PC-9 (cell line): ENCODE measurements at regions not wholly inside any gene's neighbourhood (a gene's known extent, or its start where the extent isn't known, plus 50 kb on each side); places are given as distances from the start of the nearest gene placed in this dataset.
A peak's percentile ranks its signal among the peaks of the same experiment; 100 is the strongest.

Experiments used
- BruUV-seq: library from RNA; stranded (reverse); fragments of 400-500 nt; replicated peaks from 2 replicates; lab custom pipeline; 2021; lab: Mats Ljungman, UMichigan
- CTCF ChIA-PET: fragments of 300-600 bp; sonication (Branson Sonifier 250); formaldehyde crosslinking; loops from one replicate; lab custom pipeline; 2022; ENCODE audit warnings: antibody characterized with exemption; lab: Charles Lee
- POLR2A ChIA-PET: fragments of 300-600 bp; sonication (Branson Sonifier 250); formaldehyde crosslinking; loops from one replicate; lab custom pipeline; 2022; ENCODE audit warnings: antibody characterized with exemption; ENCODE audit not compliant: unreplicated experiment; lab: Charles Lee
- DNase-seq, 2 experiments: peaks; one replicate each; pipeline versions ENCODE4 v3.0.0 to v3.0.0-alpha.2; 2015 to 2022; ENCODE audit warnings: mixed read lengths in 1 of 2
- H2AFZ ChIP-seq: fragments of 200-600 bp; sonication (generic); 2 replicates; pipeline ENCODE4 v1.8.1; 2017; ENCODE audit warnings: antibody characterized with exemption
- H3F3A ChIP-seq: fragments of 200-600 bp; sonication (generic); 2 replicates; pipeline ENCODE4 v1.8.1; 2017; ENCODE audit warnings: antibody characterized with exemption, mild to moderate bottlenecking, low read depth; ENCODE audit not compliant: insufficient read depth
- H3K27ac ChIP-seq: fragments of 200-600 bp; sonication (generic); 2 replicates; pipeline ENCODE4 v1.6.1; 2016; ENCODE audit warnings: mixed run types
- H3K27me3 ChIP-seq: fragments of 200-600 bp; sonication (generic); 2 replicates; pipeline ENCODE4 v1.6.1; 2016; ENCODE audit warnings: low read depth, mixed run types; ENCODE audit not compliant: insufficient read depth
- H3K36me3 ChIP-seq: fragments of 200-600 bp; sonication (generic); 2 replicates; pipeline ENCODE4 v1.6.1; 2016; ENCODE audit warnings: low read depth, mixed run types
- H3K4me1 ChIP-seq: fragments of 200-600 bp; sonication (generic); replicated peaks from 2 replicates; pipeline ENCODE4 v1.6.1; 2016; ENCODE audit warnings: mixed run types; ENCODE audit not compliant: insufficient read depth
- H3K4me2 ChIP-seq: fragments of 200-600 bp; sonication (generic); 2 replicates; pipeline ENCODE4 v1.6.1; 2017; ENCODE audit warnings: mixed run types
- H3K4me3 ChIP-seq: fragments of 200-600 bp; sonication (generic); 2 replicates; pipeline ENCODE4 v1.6.1; 2016; ENCODE audit warnings: mixed run types
- H3K79me2 ChIP-seq: fragments of 200-600 bp; sonication (generic); 2 replicates; pipeline ENCODE4 v1.6.1; 2017; ENCODE audit warnings: low read depth, mixed run types
- H3K9me2 ChIP-seq: fragments of 200-600 bp; sonication (generic); 2 replicates; pipeline ENCODE4 v1.8.1; 2017; ENCODE audit warnings: mild to moderate bottlenecking; ENCODE audit not compliant: insufficient read depth
- H3K9me3 ChIP-seq: fragments of 200-600 bp; sonication (generic); 2 replicates; pipeline ENCODE4 v1.8.1; 2016; ENCODE audit warnings: low read depth; ENCODE audit not compliant: insufficient read depth
- H4K20me1 ChIP-seq: fragments of 200-600 bp; sonication (generic); 2 replicates; pipeline ENCODE4 v1.8.1; 2017; ENCODE audit not compliant: insufficient read depth
- EZH2 ChIP-seq: fragments of 200-600 bp; sonication (generic); IDR thresholded peaks from 2 replicates; pipeline ENCODE4 v1.8.0; 2017; ENCODE audit warnings: antibody characterized with exemption, low read depth
- intact Hi-C: fragments of 100-400 bp; cut with micrococcal nuclease; formaldehyde crosslinking; loops from one replicate; pipeline ENCODE4 v1.10.0; 2022; ENCODE audit not compliant: unreplicated experiment
- TF ChIP-seq, protein P1 (sequence below): fragments of 200-600 bp; sonication (generic); conservative IDR thresholded peaks from 2 replicates; pipeline ENCODE4 v1.6.1; 2017; ENCODE audit warnings: mixed run types, antibody characterized with exemption, mild to moderate bottlenecking, moderate library complexity

- no peak for TF ChIP-seq EZH2
- TF ChIP-seq, protein P1, sequence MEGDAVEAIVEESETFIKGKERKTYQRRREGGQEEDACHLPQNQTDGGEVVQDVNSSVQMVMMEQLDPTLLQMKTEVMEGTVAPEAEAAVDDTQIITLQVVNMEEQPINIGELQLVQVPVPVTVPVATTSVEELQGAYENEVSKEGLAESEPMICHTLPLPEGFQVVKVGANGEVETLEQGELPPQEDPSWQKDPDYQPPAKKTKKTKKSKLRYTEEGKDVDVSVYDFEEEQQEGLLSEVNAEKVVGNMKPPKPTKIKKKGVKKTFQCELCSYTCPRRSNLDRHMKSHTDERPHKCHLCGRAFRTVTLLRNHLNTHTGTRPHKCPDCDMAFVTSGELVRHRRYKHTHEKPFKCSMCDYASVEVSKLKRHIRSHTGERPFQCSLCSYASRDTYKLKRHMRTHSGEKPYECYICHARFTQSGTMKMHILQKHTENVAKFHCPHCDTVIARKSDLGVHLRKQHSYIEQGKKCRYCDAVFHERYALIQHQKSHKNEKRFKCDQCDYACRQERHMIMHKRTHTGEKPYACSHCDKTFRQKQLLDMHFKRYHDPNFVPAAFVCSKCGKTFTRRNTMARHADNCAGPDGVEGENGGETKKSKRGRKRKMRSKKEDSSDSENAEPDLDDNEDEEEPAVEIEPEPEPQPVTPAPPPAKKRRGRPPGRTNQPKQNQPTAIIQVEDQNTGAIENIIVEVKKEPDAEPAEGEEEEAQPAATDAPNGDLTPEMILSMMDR = no peak
- no peak overlapping the region for H3K4me3 ChIP-seq
- H3K79me2 ChIP-seq = no peaks in the 10 kb centered on the region
- ChIA-PET CTCF (no interaction called here), POLR2A (no interaction called here)
- H3K4me1 ChIP-seq = peaks cover 58% of the 10 kb centered on the region
- H3K9me2 ChIP-seq = no peaks in the 10 kb centered on the region
- no peak overlapping the region for H3K27ac ChIP-seq
- peaks cover 27% of the 10 kb centered on the region for H3F3A ChIP-seq
- no peaks in the 10 kb centered on the region for H3K36me3 ChIP-seq
- BruUV-seq = no TSS peak
- H3K27me3 ChIP-seq = no peaks in the 10 kb centered on the region
- no peak for DNase-seq
- H3K4me2 ChIP-seq = peak overlapping the region; percentile 35
- H4K20me1 ChIP-seq = no peaks in the 10 kb centered on the region
- no peak overlapping the region for H2AFZ ChIP-seq
- intact Hi-C loops = no loop called here
- H3K9me3 ChIP-seq = no peaks in the 10 kb centered on the region
Measured at GRCh38 chr17:49913226-49914095, 55.5 kb upstream of the DLX4 start.

DNA sequence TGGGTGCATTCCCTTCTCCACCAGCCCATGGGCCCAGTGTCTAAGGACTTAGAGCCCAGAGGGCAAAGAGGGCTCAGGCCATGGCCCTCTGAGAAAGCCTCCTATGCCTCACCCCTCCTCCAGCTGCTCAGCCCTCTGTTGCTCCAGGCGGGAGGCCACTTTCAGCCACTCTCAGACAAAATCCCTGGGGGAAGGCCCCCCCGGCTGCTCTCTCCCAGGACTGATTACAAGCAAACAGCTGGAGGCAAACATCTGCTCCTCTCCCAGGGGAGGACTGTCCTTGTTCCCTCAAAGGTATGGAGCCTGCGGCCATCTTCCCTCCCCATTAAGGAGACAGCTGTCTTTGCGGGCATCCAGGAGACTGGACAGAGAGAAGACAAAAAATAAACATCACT, 54.9 kb upstream of the DLX4 start:
- POLR2A ChIA-PET = no interaction called here

DNA sequence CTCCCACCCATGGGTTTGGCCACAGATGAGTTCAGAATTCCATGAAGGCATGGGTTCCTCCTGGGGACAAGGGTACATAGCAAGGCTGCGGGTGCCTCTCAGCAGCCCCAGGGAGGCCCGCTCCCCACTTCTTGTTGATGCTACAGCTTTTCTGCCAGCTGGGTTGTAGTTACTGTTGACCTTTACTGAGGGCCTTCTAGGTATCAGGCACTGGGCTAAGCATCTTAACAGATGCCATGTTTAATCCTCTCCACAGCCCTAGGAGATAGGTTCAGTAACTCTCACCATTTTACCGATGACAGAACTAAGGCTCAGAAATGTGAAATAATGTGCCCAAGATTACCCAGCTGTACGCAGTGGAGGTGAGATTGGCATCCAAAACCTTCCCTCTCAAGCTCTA, 54.3 kb upstream of the DLX4 start:
- POLR2A ChIA-PET = no interaction called here
- no peaks in the 10 kb centered on the region for H3K27me3 ChIP-seq
- H3F3A ChIP-seq = peaks cover 25% of the 10 kb centered on the region
- no peak overlapping the region for H3K4me3 ChIP-seq
- no peak for DNase-seq
- TF ChIP-seq EZH2 = no peak
- TF ChIP-seq, protein P1 = no peak
- no peaks in the 10 kb centered on the region for H3K9me3 ChIP-seq
- BruUV-seq = no TSS peak
- no peak overlapping the region for H3K27ac ChIP-seq
- no peak overlapping the region for H2AFZ ChIP-seq
- intact Hi-C loops = no loop called here
- H3K4me2 ChIP-seq = no peak overlapping the region
- CTCF ChIA-PET = interaction anchor here (0.6 kb wide), 1 partner anchor 28 kb away, joined by 11 read pairs; no protein-coding TSS in a partner anchor
- H3K79me2 ChIP-seq = no peaks in the 10 kb centered on the region
- no peaks in the 10 kb centered on the region for H3K36me3 ChIP-seq
- peaks cover 47% of the 10 kb centered on the region for H3K4me1 ChIP-seq
- no peaks in the 10 kb centered on the region for H4K20me1 ChIP-seq
- H3K9me2 ChIP-seq = no peaks in the 10 kb centered on the region

More for the DNA sequence above, 54.9 kb upstream of the DLX4 start:
- no peaks in the 10 kb centered on the region for H3K79me2 ChIP-seq
- DNase-seq = no peak
- H3K4me3 ChIP-seq = no peak overlapping the region
- no peaks in the 10 kb centered on the region for H3K9me3 ChIP-seq
- H3K27me3 ChIP-seq = no peaks in the 10 kb centered on the region
- peaks cover 53% of the 10 kb centered on the region for H3K4me1 ChIP-seq
- H2AFZ ChIP-seq = no peak overlapping the region
- no peaks in the 10 kb centered on the region for H3K36me3 ChIP-seq
- no peak overlapping the region for H3K27ac ChIP-seq
- no peaks in the 10 kb centered on the region for H4K20me1 ChIP-seq
- peaks cover 30% of the 10 kb centered on the region for H3F3A ChIP-seq
- intact Hi-C loops = no loop called here
- H3K4me2 ChIP-seq = no peak overlapping the region; the same call in 1 of the 2 replicates
- no peaks in the 10 kb centered on the region for H3K9me2 ChIP-seq
- CTCF ChIA-PET = no interaction called here
- no peak for TF ChIP-seq EZH2
- TF ChIP-seq, protein P1 = no peak
- BruUV-seq = no TSS peak
